ENCODE measurements at regions not wholly inside any gene's neighbourhood (a gene's known extent, or its start where the extent isn't known, plus 50 kb on each side); places are given as distances from the start of the nearest gene placed in this dataset.

DNA sequence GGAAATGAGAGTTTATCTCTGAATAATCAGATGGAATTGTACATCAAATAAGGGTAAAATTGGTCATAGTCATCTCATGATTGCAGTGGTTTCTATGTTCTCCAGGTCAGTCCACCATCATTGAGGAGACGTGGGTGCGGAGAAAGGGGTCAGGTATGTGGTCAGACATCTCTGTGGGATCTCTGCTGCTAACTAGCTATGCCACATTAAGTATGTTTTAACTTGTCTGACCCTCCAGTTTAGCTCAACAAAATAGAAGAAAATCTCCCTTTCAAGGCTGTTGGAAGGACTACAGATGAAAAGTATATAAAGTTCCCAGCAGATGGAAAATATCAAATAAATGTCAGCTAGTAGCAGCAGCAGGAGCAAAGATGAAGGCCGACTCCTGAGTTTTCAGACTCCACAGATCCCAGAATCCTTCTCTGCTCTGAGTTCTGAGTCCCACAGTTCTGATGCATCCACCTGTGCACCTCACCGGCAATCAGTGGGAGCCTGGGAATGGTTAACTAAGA lies 106.6 kb upstream of the CYP1B1 start:
- intact Hi-C loops (cut with DNase I), result no loop called here
- DNase-seq (no peak), ATAC-seq (no peak)
- Histone ChIP-seq H3K4me1 (no peaks in the 10 kb centered on the region), H3K27ac (no peak overlapping the region), H3K4me3 (no peak overlapping the region), H3K36me3 (ENCODE audit: insufficient read depth in 1 of 2, low read depth in 1 of 2) (no peaks in the 10 kb centered on the region), H3K27me3 (ENCODE audit: insufficient read depth in 3 of 3, low read length in 2 of 3) (peaks cover 0 to 5% (median 2%) of the 10 kb centered on the region in 3 donors), H3K9me3 (no peaks in the 10 kb centered on the region)
- TF ChIP-seq, protein P1, sequence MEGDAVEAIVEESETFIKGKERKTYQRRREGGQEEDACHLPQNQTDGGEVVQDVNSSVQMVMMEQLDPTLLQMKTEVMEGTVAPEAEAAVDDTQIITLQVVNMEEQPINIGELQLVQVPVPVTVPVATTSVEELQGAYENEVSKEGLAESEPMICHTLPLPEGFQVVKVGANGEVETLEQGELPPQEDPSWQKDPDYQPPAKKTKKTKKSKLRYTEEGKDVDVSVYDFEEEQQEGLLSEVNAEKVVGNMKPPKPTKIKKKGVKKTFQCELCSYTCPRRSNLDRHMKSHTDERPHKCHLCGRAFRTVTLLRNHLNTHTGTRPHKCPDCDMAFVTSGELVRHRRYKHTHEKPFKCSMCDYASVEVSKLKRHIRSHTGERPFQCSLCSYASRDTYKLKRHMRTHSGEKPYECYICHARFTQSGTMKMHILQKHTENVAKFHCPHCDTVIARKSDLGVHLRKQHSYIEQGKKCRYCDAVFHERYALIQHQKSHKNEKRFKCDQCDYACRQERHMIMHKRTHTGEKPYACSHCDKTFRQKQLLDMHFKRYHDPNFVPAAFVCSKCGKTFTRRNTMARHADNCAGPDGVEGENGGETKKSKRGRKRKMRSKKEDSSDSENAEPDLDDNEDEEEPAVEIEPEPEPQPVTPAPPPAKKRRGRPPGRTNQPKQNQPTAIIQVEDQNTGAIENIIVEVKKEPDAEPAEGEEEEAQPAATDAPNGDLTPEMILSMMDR (IDR thresholded peaks at IDR 0.05), result no peak
- 85 to 90% (median 85%) methylated on average over 4 of the region's 4 CpGs for WGBS, 3 donors

DNA sequence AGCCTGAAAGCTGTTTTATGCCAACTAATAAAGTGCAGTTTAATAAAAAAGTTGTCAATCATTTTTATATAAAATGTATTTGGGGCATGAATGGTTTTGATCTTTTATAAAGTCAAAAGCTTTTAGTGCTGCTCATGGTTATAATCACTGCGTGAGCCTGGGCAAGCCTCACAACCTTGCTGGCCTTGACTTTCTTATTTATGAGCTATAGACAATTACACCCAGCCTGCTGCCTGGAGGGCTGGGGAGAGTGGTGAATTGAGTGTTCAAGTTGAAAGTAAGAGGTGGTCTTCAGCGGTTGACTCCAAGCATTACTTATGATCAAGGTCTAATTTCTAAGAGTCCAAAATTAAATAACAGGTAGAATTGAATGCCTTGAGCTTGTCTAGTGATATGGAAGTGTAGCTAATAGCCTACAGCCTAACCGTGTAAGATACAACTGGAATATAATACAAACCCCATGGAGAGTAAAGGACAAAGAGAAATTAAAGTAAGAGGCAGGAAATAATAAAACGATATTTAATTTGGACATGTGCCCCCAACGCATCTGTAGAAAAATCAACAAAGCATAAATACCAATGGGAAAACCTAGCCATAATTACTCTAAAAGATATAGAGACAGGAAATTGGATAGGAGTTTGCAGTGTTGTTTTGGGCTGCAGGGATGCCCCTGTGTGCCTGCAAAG lies 106.0 kb upstream of the CYP1B1 start:
- TF ChIP-seq, protein P1 (IDR thresholded peaks at IDR 0.05), result no peak
- 75 to 82% (median 80%) methylated on average over 5 of the region's 5 CpGs for WGBS, 3 donors
- intact Hi-C loops (cut with DNase I), result no loop called here
- no peaks in the 10 kb centered on the region for H3K4me1 ChIP-seq
- no peak overlapping the region for H3K27ac ChIP-seq
- peaks cover 0 to 5% (median 2%) of the 10 kb centered on the region in 3 donors for H3K27me3 ChIP-seq (ENCODE audit: insufficient read depth in 3 of 3, low read length in 2 of 3)
- H3K4me3 ChIP-seq, result no peak overlapping the region
- DNase-seq, result no peak
- no peak for ATAC-seq
- H3K36me3 ChIP-seq (ENCODE audit: insufficient read depth in 1 of 2, low read depth in 1 of 2), result no peaks in the 10 kb centered on the region
- no peaks in the 10 kb centered on the region for H3K9me3 ChIP-seq

DNA sequence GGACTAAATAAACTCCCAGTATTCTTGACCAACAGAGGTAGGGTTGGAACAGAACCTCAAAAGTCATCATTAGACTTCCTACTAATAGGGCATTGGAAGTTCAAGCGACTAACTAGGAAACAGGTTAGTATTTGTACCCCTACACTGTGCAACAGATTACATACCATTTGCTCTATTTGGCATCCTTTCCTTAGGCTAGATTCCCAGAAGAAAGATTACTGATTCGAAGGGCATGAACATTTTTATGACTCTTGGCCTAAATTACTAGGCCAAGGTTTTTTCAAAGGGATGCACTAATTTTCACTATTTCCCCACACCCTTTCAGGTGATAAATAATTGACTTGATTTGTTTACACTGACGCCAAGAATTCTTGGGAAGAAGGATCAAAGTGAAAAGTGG lies 104.8 kb upstream of the CYP1B1 start:
- Histone ChIP-seq H3K36me3 (ENCODE audit: insufficient read depth in 1 of 2, low read depth in 1 of 2) (no peaks in the 10 kb centered on the region), H3K27ac (no peak overlapping the region), H3K9me3 (no peaks in the 10 kb centered on the region), H3K27me3 (ENCODE audit: insufficient read depth in 3 of 3, low read length in 2 of 3) (peaks cover 0 to 5% (median 2%) of the 10 kb centered on the region in 3 donors), H3K4me3 (no peak overlapping the region), H3K4me1 (no peaks in the 10 kb centered on the region)
- intact Hi-C loops (cut with DNase I), result no loop called here
- ATAC-seq (no peak), DNase-seq (no peak)
- TF ChIP-seq, protein P1 (IDR thresholded peaks at IDR 0.05), result no peak
- 73 to 75% (median 73%) methylated on average over 3 of the region's 3 CpGs for WGBS, 3 donors

DNA sequence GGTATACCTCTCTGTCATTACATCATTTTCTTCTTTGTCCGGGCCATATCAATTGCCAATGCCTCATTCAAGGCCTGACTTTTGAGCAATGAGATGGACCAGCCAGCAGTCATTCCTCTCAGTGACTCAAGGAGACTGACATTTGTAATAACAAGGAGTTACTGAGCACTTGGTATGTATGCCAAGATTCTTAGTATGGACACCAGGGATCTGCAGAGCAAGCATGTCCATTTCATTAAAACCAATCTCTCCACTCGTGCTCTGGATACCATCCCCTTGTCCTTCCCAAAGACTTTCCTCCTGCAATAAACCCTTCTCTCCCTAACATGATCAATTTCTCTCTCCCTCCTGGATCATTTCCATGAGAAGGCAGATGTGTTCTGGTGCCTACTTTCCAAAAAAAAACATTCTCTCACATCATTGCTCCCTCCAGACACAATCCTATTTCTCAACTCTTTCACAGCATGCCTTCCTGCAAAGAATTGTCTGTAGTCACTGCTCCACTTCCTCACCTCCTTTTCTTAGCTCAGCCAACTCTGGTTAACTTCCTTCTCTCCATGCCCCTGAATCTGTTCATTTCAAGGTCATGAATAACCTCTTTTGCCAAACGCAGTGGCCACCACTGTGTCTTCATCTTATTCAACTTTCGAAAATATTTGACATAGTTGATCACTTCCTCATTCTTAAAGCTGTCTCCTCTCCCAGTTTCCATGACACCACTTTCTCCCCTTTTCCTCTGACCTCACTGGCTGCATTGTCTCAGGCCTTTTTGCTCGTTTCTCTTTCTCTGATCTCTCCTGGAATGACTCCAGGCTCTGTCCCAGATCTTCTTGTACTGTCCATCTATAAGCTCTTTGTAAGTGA lies 102.8 kb upstream of the CYP1B1 start:
- Histone ChIP-seq H3K4me3 (no peak overlapping the region), H3K27me3 (ENCODE audit: insufficient read depth in 3 of 3, low read length in 2 of 3) (peaks cover 0 to 5% (median 0%) of the 10 kb centered on the region in 3 donors), H3K27ac (peak overlapping the region; percentile 65), H3K4me1 (no peaks in the 10 kb centered on the region), H3K36me3 (ENCODE audit: insufficient read depth in 1 of 2, low read depth in 1 of 2) (no peaks in the 10 kb centered on the region), H3K9me3 (no peaks in the 10 kb centered on the region)
- ATAC-seq, result peak; percentile 36 to 65 (median 56)
- intact Hi-C loops (cut with DNase I), result no loop called here
- 40 to 51% (median 48%) methylated on average over 5 of the region's 5 CpGs for WGBS, 3 donors
- no peak for DNase-seq
- TF ChIP-seq, protein P1 (IDR thresholded peaks at IDR 0.05), result no peak
